CD4-positive, alpha-beta T cell (primary cell): ENCODE measurements at regions not wholly inside any gene's neighbourhood (a gene's known extent, or its start where the extent isn't known, plus 50 kb on each side); places are given as distances from the start of the nearest gene placed in this dataset.

Experiments used
- ATAC-seq: fragments of 200-7000 bp; cut with Tn5 transposase; one replicate; pipeline ENCODE4 v1.10.0; 2022; ENCODE audit warnings: mild to moderate bottlenecking; ENCODE audit not compliant: poor library complexity
- CTCF ChIA-PET: fragments of 350-600 bp; sonication (Branson Sonifier 250); formaldehyde crosslinking; loops from one replicate; lab custom pipeline; 2021; ENCODE audit warnings: antibody characterized with exemption, inconsistent platforms; lab: Charles Lee
- POLR2A ChIA-PET: fragments of 350-600 bp; sonication (Branson Sonifier 250); formaldehyde crosslinking; loops from one replicate; lab custom pipeline; 2021; ENCODE audit warnings: antibody characterized with exemption, inconsistent platforms; lab: Charles Lee
- DNase-seq, 14 experiments: peaks; one replicate each; pipeline ENCODE4 v3.0.0-alpha.2; 2013 to 2020; ENCODE audit warnings: mixed read lengths in 2 of 14
- H3K27ac ChIP-seq, 2 donors: one replicate each; pipeline versions ENCODE4 v1.5.1 to v1.7.0; 2013; ENCODE audit warnings: low read length in 2 of 2, low read depth in 1 of 2, mild to moderate bottlenecking in 1 of 2
- H3K27me3 ChIP-seq, 2 experiments: 1 replicate in 1 of 2; 2 replicates in 1 of 2; pipeline versions ENCODE4 v1.6.1 to v1.7.0; 2013; ENCODE audit warnings: low read length in 2 of 2, control low read depth in 1 of 2, mild to moderate bottlenecking in 1 of 2, moderate library complexity in 1 of 2; ENCODE audit not compliant: insufficient read depth in 2 of 2, control insufficient read depth in 1 of 2
- H3K36me3 ChIP-seq: one replicate; pipeline ENCODE4 v1.6.1; 2013; ENCODE audit warnings: low read length, control low read depth; ENCODE audit not compliant: insufficient read depth
- H3K4me1 ChIP-seq: one replicate; pipeline ENCODE4 v1.6.1; 2013; ENCODE audit warnings: low read length, control low read depth; ENCODE audit not compliant: insufficient read depth
- H3K4me3 ChIP-seq: one replicate; pipeline ENCODE4 v1.5.1; 2013; ENCODE audit warnings: mild to moderate bottlenecking, low read length, moderate library complexity
- H3K9me3 ChIP-seq, 2 experiments: 1 replicate in 1 of 2; 2 replicates in 1 of 2; pipeline versions ENCODE4 v1.6.1 to v1.7.0; 2013; ENCODE audit warnings: low read length in 2 of 2, mild to moderate bottlenecking in 2 of 2, control low read depth in 1 of 2, moderate library complexity in 1 of 2; ENCODE audit not compliant: control insufficient read depth in 1 of 2, insufficient read depth in 1 of 2
- H3K27ac Mint-ChIP-seq: one replicate; pipeline ENCODE4 v1.8.0; 2020; ENCODE audit warnings: mixed read lengths
- H3K27me3 Mint-ChIP-seq: one replicate; pipeline ENCODE4 v1.8.0; 2021; ENCODE audit warnings: mixed read lengths
- H3K36me3 Mint-ChIP-seq: one replicate; pipeline ENCODE4 v1.8.0; 2021; ENCODE audit warnings: low read depth, mixed read lengths
- H3K4me1 Mint-ChIP-seq: one replicate; pipeline ENCODE4 v1.8.0; 2021; ENCODE audit warnings: low read depth, mixed read lengths
- H3K4me3 Mint-ChIP-seq: one replicate; pipeline ENCODE4 v1.8.0; 2020; ENCODE audit warnings: mild to moderate bottlenecking, mixed read lengths
- H3K9me3 Mint-ChIP-seq: one replicate; pipeline ENCODE4 v1.8.0; 2020; ENCODE audit warnings: mixed read lengths
- CTCF ChIP-seq: fragments of 200-600 bp; IDR thresholded peaks from one replicate; pipeline ENCODE4 v1.8.0; 2022; ENCODE audit warnings: antibody characterized with exemption, mild to moderate bottlenecking
- intact Hi-C, 2 experiments: fragments of 100-400 bp; cut with DNase I in 1 of 2; cut with micrococcal nuclease in 1 of 2; formaldehyde crosslinking; loops; one replicate each; pipeline versions ENCODE4 v1.15.1 to v1.9.0; 2023 to 2025; cut with DNase I, micrococcal nuclease

- Mint-ChIP-seq H3K36me3 (no peaks in the 10 kb centered on the region), H3K27ac (no peak overlapping the region), H3K27me3 (peaks cover 22% of the 10 kb centered on the region), H3K9me3 (no peaks in the 10 kb centered on the region), H3K4me3 (no peak overlapping the region), H3K4me1 (no peaks in the 10 kb centered on the region)
- TF ChIP-seq CTCF: no peak
- no peaks in the 10 kb centered on the region for H3K36me3 ChIP-seq
- intact Hi-C loops: no loop called here
- H3K4me1 ChIP-seq: peaks cover 4% of the 10 kb centered on the region
- H3K27ac ChIP-seq: no peak overlapping the region
- no peaks in the 10 kb centered on the region for H3K9me3 ChIP-seq
- POLR2A ChIA-PET: no interaction called here
- CTCF ChIA-PET: no interaction called here
- no peak for DNase-seq
- peaks cover 0 to 2% of the 10 kb centered on the region in 2 experiments for H3K27me3 ChIP-seq
- H3K4me3 ChIP-seq: no peak overlapping the region
- no peak for ATAC-seq
These were observed 82.3 kb upstream of the LHX1 start for GRCh38 chr17:36854982-36855381.

GRCh38 chr17:36855459-36855858 is 81.8 kb upstream of the LHX1 start:
- CTCF ChIA-PET: no interaction called here
- DNase-seq (no peak), ATAC-seq (no peak)
- intact Hi-C loops: no loop called here
- Histone ChIP-seq H3K9me3 (no peaks in the 10 kb centered on the region), H3K4me3 (no peak overlapping the region), H3K27me3 (peaks cover 0 to 2% of the 10 kb centered on the region in 2 experiments), H3K4me1 (no peaks in the 10 kb centered on the region), H3K27ac (no peak overlapping the region), H3K36me3 (no peaks in the 10 kb centered on the region)
- Mint-ChIP-seq H3K4me3 (no peak overlapping the region), H3K36me3 (no peaks in the 10 kb centered on the region), H3K27ac (no peak overlapping the region), H3K9me3 (no peaks in the 10 kb centered on the region), H3K4me1 (no peaks in the 10 kb centered on the region), H3K27me3 (peaks cover 22% of the 10 kb centered on the region)
- POLR2A ChIA-PET: no interaction called here
- TF ChIP-seq CTCF: no peak

- H3K9me3 ChIP-seq: no peaks in the 10 kb centered on the region
- intact Hi-C loops: no loop called here
- H3K36me3 Mint-ChIP-seq: no peaks in the 10 kb centered on the region
These were observed 81.1 kb upstream of the LHX1 start for GRCh38 chr17:36856222-36856621.

More at GRCh38 chr17:36856222-36856621, 81.1 kb upstream of the LHX1 start:
- Mint-ChIP-seq H3K9me3 (no peaks in the 10 kb centered on the region), H3K4me1 (no peaks in the 10 kb centered on the region), H3K4me3 (no peak overlapping the region), H3K27me3 (peaks cover 22% of the 10 kb centered on the region), H3K27ac (no peak overlapping the region)
- no peaks in the 10 kb centered on the region for H3K4me1 ChIP-seq
- no peak for ATAC-seq
- H3K27ac ChIP-seq: no peak overlapping the region
- no peak overlapping the region for H3K4me3 ChIP-seq
- no peaks in the 10 kb centered on the region for H3K36me3 ChIP-seq
- no peak for DNase-seq
- ChIA-PET CTCF (no interaction called here), POLR2A (no interaction called here)
- H3K27me3 ChIP-seq: peaks cover 0 to 2% of the 10 kb centered on the region in 2 experiments
- TF ChIP-seq CTCF: no peak
